Fibroblast of skin of right quadriceps (primary cell): ENCODE measurements at regions not wholly inside any gene's neighbourhood (a gene's known extent, or its start where the extent isn't known, plus 50 kb on each side); places are given as distances from the start of the nearest gene placed in this dataset.
"Not testable (repeated sequence)": the region's sequence is repeated elsewhere in the genome, so short reads cannot be mapped to it uniquely, and the experiment has no call there.

Experiments
- DNase-seq: peaks from one replicate; pipeline ENCODE4 v3.0.0-alpha.2; 2013

DNA sequence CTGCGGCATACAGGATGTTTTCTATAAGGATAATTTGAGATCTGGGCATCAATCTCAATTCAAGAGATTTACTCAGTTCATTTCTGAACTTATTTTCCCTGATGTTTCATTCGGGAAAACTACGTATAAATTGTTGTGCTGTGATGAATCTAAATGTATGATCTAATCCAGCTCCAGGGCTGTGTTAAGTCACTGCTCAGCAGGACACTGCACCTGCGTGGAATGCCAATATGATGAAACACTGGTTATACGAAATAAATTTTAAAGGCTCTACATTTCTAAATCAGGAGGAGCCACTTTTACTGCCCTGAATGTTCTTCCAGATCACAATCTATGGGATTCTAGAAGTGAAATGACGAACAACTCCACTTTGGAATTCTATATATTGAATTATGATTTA, 259.0 kb downstream of the HNMT start:
- peak; percentile 8 for DNase-seq

DNA sequence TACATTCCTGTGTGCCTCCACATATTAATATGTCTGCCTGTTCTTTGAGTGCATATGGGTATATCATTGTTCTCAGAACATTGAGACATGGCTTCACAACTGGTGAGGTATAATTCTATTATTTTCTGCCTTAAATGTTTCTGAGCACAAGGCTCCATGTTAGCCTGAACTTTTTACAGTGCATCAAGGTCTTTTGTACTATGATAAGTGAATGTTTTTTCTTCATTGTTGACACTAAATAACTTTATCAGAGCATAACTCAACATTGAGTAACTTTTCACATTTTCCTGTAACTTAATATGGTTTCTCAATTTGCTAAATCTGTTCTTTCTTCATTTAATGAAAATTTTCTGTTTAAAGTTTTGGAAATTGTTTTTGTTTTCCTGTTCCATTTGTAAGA, 262.9 kb downstream of the HNMT start:
- no peak for DNase-seq

DNA sequence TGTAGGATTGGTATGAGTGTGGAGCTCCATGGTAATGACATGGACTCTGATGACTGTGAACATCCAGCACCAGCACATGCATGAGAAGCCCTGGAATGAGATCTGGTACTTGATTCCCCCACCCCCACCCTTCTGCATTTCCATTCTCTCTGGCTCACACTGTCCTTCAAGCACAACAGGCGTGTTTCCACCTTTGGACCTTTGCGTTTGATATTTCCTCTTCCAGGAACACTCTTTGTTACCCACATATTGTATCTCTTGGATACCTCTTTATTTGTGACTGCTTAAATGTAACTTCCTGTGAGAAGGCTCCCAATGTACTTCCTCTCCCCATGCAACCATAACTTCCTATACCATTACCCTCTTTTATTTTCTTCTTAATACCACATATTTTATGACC, 263.8 kb downstream of the HNMT start:
- DNase-seq = no peak

DNA sequence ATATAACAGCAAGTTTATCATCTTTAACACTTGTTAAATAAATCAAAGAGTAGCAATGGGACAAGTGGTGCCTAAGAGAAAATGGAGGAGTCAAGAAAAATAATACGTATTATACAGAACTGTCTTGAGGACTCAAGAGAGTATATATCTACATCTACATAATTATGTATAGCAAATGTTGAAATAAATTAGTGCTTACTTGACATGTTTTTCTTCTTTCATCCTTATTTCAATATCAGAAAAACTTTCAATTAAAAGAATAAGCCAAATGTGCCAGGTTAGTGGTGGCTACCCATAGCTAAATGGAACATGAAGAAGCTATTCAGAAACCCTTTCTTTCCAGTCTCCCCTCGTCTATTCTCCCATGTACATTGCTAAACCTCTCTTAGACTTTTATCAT, 267.3 kb upstream of the SPOPL start:
- no peak for DNase-seq

DNA sequence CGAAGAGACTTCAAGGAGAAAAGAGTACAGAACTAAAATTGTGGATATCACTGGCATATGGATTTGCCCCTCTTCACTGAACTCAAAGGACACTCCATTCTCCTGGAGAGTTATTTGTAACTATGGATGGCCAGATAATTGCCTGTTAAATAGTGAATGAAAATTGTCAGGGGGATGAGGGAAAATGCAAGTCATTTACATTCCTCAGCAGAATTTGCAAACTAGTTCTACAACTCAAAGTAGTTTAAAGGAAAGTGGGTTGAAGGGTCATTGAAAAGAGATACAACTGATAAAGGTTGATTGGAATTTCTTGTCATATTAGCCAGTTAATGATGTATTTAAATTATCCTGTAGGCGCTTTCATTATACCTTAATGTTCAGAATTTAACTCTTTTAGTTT, 266.5 kb upstream of the SPOPL start:
- no peak for DNase-seq

DNA sequence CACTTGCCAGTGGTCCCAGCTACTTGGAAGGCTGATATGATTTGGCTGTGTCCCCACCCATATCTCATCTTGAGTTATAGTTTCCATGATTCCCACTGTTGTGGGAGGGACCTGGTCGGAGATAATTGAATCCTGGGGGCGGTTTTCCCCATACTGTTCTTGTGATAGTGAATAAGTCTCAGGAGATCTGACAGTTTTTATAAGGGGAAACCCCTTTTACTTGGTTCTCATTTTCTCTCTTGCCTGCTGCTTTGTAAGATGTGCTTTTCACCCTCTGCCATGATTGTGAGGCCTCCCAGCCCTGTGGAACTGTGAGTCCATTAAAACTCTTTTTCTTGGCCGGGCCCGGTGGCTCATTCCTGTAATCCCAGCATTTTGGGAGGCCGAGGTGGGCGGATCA, 265.4 kb upstream of the SPOPL start:
- no peak for DNase-seq

DNA sequence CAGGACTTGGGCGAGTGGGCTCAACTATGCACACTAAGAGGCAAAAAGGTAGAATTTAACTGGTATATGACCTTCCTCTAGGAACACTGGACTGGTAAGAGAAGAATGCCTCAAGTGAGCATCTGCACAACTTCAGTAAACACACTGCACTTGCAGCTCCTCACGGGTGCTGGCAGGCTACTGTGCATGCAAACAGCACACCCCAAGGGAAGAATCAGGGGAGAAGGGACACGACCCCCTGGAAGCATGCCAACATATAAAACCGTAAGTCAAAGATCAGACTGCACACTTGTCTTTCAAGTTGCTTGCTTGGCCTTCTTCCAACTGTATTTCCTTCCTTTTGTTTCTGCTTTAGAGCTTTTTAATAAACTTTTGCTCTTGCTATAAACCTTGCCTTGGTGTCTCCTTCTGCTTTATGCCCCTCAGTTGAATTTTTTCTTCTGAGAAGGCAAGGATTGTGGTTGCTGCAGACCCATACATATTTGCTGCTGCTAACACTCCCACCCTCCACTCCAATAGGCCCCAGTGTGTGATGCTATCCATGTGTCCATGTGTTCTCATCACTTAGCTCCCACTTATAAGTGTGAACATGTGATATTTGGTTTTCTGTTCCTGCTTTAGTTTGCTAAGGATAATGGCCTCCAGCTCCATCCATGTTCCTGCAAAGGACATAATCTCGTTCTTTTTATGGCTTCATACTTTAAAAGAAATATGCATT, 263.7 kb upstream of the SPOPL start:
- no peak for DNase-seq

DNA sequence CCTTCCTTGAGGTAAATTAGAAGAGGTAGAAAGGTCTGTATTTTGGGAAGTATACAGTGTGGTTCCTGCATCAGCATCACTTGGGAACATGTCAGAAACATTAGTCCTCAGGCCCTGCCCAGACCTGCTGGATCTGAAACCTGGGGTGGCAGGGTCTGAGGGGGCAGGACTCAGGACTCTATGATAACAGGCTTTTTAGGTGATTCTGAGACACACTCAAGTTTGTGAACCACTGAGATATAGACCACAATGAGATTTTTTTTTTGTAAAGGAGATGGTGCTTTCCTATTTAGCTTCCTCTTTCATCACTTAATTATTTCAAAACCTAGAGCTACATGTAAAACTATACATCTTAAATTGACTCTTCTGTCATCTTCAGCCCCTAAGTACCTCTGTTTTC, 262.7 kb upstream of the SPOPL start:
- DNase-seq = no peak

DNA sequence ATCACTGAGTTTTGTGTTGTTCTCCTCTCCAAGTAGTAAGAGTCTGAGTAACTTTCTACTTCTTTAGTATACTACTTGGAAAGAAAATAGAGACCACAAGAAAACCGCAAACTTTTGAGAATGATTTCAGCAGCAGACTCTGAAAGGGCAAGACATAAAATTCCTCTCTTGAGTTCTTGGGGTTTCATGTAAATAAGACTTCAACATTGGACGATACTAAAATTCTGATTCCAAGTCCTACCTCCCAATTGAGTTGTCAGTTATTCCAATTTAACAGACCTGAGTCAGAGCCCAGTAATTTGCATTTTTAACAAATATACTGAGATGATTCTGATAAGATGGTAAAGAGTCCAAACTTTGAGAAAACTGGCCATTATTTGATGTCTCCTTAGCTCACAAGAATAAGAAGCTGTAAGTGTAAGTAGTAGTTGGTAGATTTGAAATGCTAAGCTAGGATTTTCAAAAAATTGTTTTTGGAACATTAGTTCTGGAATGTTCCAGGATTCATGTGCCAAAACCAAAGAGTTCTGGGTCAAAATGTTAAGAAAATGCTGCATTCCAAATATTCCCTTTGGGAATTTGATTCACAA, 261.6 kb upstream of the SPOPL start:
- DNase-seq = peak; percentile 47

DNA sequence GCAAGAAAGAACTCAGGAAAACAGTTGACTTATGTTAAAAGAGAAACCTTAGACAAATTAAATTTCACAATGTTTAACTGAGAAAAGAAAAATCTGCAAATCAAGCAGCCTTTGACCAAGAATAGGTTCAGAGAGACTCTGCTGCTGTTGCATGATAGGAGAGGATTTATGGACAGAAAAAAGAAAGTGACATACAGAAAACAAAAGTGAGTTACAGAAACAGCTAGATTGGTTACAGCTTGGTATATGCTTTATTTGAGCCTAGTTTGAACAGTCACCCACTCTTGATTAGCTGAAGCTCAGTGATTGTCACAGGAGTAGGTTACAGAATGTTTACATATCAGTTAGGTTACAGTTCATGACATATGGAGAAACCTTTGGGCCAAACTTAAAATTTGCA, 258.2 kb upstream of the SPOPL start:
- DNase-seq = no peak

DNA sequence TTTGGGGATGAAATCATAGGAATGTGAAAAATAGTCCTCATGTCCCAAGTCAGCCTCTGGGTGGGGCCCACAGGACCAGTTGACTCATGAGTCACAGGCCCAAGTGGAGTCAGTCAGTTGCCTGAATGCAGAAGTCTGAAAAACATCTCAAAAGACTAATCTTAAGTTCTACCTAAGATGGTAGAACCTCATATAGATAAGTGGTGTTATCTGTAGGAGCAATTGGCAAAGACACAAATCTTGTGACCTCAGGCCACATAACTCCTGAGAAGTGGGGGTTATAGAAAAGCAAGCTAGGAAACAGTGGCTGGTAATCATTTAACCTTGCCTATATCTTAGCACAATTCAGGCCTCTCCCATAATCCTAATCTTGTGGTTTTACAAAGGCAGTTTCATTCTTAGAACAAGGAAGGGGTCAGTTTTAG, 257.1 kb upstream of the SPOPL start:
- peak; percentile 10 for DNase-seq

DNA sequence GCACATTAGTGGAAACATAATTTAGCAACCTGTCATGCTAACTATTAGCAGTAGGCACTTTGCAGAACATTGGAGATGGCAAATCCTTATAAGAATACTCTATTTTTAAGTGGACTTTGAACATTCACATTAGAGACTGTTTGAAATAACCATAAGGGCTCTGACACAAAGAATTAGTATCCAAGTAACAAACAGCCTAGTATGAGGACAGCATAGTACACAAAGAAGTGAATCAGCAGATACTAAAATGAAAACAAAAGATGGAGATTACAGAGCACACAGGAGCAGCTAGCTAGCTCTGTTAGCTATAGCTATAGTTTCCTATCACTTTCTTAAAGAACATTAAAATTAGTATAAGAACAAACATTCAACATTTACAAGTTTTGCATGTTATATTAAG, 256.3 kb upstream of the SPOPL start:
- no peak for DNase-seq

DNA sequence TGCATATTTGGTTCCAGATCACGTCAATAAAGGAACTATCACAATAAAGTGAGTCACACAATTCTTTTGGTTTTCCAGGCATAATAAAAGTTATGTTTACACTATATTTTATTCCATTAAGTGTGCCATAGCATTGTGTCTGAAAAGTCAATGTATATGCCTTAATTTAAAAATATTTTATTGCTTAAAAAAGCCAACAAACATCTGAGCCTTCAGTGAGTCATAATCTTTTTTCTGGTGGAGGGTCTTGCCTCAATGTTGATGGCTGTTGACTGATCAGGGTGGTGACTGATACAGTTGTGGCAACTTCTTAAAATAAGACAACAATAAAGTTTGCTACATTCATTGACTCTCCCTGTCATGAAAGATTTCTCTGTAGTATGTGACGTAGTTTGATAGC, 254.3 kb upstream of the SPOPL start:
- no peak for DNase-seq

DNA sequence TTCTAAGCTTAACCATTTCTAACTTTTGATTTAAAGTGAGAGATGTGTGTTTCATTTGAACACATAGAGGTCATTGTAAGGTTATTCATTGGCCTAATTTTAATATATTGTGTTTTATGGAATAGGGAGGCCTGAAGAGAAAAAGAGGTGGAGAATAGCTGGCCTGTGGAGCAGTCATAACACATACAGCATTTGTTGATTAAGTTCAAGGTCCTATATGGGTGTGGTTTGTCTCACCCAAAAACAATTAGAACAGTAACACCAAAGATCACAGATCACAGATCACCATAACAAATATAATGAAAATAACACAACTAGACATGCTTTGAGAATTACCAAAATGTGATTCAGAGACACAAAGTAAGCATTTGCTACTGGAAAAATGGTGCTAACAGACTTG, 252.4 kb upstream of the SPOPL start:
- DNase-seq = no peak

DNA sequence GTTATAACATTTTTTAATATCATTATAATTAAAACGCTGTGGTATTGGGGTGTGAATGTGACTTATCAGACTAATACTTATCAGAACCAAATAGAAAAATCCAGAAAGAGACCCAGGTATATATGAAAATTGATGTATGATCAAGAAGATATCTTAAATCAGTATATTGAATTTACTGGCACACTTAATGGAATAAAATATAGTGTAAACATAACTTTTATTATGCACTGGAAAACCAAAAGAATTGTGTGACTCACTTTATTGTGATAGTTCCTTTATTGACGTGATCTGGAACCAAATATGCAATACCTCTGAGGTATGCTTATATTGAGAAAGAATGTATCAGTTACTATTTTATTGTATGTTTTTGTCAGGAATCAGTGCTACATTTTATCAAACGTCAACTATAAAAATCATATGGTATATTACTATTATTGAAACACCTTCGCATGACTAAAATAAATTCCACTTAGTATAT, 250.7 kb upstream of the SPOPL start:
- not testable (repeated sequence) for DNase-seq

DNA sequence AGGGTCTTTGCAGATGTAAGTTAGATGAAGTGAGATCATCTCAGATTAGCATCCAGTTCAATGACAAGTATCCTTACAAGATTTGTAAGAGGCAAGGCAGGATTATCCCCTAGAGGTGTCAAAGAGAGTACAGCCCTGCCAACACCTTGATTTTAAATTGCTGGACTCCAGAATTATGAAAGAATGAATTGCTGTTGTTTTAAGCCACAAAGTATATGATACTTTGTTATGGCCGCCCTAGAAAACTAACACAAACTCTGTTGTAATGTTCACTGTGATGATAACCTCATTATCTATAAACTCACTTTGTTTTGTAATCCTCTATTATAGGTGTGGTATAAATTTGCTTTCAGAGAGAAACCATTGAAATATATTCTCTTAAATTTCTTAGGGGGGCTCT, 249.0 kb upstream of the SPOPL start:
- no peak for DNase-seq

DNA sequence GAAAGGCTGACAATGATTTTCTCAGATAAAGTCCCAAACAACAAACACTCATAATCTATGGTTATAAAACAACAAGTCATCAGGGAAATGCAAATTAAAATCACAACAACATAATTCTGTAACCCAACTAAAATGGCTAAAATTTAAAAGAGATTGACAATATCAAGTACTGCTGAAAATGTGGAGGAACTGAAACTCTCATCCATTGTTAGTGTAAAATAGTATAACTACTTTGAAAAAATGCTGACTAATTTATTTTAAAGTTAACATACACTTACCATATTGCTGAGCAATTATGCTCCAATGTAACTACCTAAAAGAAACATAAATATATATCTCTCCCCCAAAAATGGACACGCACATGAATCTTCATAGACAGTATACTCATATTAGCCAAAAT, 245.9 kb upstream of the SPOPL start:
- no peak for DNase-seq

DNA sequence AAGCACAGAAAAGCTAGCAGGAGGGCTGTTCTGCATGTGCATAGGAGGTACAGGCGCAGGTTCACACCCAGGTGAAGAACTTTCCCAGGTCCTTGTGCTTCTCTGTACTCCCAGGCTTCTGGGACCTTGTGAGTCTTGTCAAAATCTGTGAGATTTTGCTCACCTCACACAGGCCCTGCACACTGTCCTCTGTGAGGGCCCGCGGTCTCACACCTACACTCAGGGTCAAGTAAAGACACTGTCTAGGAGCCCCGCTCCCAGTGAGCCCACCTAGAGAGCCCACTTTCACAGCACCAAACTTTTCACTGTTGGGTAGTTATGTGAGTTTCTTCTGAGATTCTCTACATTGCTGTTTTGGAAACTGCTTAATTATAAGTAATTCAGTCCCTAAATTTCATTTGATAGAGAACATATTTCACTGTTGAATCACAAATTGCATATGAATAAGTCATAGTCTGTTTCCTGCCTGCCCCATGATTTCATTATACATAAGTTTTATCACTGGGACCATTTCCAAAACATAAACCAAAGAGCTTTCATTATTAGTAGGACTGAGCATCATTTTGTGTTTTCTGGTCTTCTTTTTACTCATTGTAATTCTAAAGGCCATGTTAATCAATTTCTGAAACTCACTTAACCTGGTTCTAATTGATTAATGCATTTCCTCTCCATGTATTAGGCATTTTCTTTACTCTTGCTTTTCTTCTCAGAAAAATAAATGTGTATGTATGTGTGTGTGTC, 234.2 kb upstream of the SPOPL start:
- peak; percentile 83 for DNase-seq

DNA sequence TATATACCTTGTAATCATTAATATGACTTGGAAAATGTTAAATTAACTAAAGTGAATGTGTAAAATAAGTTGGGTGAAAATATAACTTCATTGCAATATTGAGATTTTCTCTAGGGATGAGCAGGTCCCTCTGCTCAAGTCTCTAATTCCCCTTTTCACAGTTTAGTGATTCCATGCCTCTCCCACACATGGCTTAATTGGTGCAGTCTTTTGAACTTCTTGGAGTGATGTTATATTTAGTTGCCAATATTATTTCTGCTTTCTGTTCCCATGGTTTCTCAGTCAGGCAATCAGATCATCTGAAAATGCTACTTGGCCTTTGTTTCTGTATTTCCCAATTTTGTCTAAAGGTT, 233.7 kb upstream of the SPOPL start:
- no peak for DNase-seq

DNA sequence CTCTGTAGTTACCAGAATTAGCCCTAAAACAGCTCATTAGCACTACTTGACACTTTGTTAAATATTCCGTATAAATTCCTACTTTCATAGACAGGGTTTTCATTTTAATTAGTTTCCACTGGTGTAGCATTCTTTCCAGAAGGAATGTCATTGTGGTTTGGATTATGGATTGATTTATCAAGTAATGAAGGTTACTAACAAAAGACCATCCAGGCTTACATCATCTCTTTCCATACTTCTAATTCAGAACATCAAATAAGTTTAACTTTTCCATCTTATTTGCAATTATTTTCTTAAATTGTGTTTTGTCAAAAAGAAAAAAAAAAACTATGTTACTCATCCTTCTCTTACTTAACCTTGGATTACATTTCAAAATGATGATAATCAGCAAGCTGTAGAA, 231.8 kb upstream of the SPOPL start:
- DNase-seq = peak; percentile 76

DNA sequence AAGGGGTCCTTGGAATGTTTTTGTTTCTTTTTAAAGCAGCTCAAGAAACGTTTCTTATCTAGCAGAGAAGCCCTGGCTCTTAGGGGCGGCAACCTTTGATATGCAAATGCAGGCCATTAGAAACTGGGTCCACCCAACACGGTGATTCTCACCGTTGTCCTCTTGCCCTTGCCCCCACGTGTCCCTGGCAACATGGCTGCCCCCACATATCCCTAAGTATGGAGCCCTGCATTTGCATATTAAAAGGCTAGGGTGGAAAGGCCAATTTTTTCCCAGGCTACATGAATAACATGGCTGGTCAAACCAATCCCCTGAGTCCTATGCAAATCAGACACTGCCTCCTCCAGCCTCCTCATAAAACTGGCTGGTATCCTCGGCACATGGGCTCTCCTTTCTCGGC, 230.1 kb upstream of the SPOPL start:
- no peak for DNase-seq

DNA sequence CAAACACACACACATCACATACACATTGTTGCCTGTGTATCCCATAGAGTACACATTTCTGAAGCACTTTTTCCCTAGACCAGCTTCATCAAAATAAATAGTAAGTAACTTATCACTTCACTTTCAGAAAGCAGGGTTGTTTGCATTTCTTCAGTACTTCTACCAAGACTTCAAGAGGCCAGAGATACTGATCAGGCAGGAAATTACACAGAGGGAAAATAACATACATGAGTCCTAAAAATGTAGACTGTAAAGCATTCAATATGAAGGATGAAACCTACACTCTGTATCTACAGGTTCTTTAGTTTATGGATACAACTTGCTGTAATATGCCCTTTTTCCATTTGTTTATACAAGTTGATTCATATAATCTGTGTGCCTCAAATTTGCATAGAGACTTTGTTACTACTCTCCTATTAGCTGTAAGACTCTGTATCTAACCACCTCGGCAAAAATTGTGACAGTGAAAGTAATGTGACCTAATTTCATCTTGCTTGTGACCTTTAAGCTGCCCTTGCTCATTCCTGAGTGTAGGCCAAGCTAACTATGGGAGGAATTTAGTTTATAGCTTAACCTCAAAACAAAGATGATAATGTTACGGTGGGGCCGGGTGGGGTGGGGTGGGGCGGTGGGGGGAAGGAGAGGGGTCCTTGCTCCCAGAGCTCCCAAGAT, 228.9 kb upstream of the SPOPL start:
- DNase-seq = no peak

DNA sequence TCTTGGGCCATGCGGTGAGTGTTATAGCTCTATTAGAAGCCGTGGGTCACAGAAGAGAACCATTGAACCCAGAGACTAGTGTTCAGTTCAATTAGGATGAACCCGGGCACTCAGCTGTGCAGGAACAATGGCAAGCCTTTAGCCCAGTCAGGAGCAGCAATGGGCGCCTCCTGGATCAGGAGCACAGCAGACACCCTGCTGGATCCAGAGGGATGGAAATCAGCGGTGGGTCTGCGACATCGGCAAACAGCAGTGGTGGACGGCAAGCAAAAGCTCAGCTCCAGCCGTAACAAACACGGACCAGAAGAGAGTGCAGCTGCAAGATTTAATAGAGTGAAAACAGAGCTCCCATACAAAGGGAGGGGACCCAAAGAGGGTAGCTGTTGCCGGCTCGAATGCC, 228.3 kb upstream of the SPOPL start:
- DNase-seq = not testable (repeated sequence)
